ENCODE measurements at regions not wholly inside any gene's neighbourhood (a gene's known extent, or its start where the extent isn't known, plus 50 kb on each side); places are given as distances from the start of the nearest gene placed in this dataset.

GRCh38 chr6:113203715-113204110 is 653.4 kb upstream of the MARCKS start:
- no peak for DNase-seq (ENCODE audit: low read depth in 2 of 2)
- no peak overlapping the region for H3K4me3 ChIP-seq (replicated peaks in 1 of 2; ENCODE audit: low read depth in 2 of 2, low read length in 2 of 2)
- no peak for TF ChIP-seq CTCF (IDR thresholded peaks at IDR 0.05; ENCODE audit: low read depth, low read length)

GRCh38 chr6:113205553-113205952 is 651.6 kb upstream of the MARCKS start:
- no peak for TF ChIP-seq CTCF (IDR thresholded peaks at IDR 0.05; ENCODE audit: low read depth, low read length)
- H3K4me3 ChIP-seq (replicated peaks in 1 of 2; ENCODE audit: low read depth in 2 of 2, low read length in 2 of 2) = no peak overlapping the region
- no peak for DNase-seq (ENCODE audit: low read depth in 2 of 2)

- TF ChIP-seq CTCF (IDR thresholded peaks at IDR 0.05; ENCODE audit: low read depth, low read length) = no peak
- DNase-seq (ENCODE audit: low read depth in 2 of 2) = peak in 1 of 2 donors; percentile 19
Observed at GRCh38 chr6:113208726-113209125, 648.4 kb upstream of the MARCKS start.

GRCh38 chr6:113209315-113209714 is 647.8 kb upstream of the MARCKS start:
- H3K4me3 ChIP-seq (replicated peaks in 1 of 2; ENCODE audit: low read depth in 2 of 2, low read length in 2 of 2) = no peak overlapping the region
- DNase-seq (ENCODE audit: low read depth in 2 of 2) = no peak
- TF ChIP-seq CTCF (IDR thresholded peaks at IDR 0.05; ENCODE audit: low read depth, low read length) = no peak

More at GRCh38 chr6:113208726-113209125, 648.4 kb upstream of the MARCKS start:
- H3K4me3 ChIP-seq (replicated peaks in 1 of 2; ENCODE audit: low read depth in 2 of 2, low read length in 2 of 2) = no peak overlapping the region

- no peak for TF ChIP-seq CTCF (IDR thresholded peaks at IDR 0.05; ENCODE audit: low read depth, low read length)
- no peak for DNase-seq (ENCODE audit: low read depth in 2 of 2)
- no peak overlapping the region for H3K4me3 ChIP-seq (replicated peaks in 1 of 2; ENCODE audit: low read depth in 2 of 2, low read length in 2 of 2)
Observed at GRCh38 chr6:113211170-113211569, 646.0 kb upstream of the MARCKS start.

GRCh38 chr6:113219783-113220182 is 637.4 kb upstream of the MARCKS start:
- no peak overlapping the region for H3K4me3 ChIP-seq (replicated peaks in 1 of 2; ENCODE audit: low read depth in 2 of 2, low read length in 2 of 2)
- no peak for DNase-seq (ENCODE audit: low read depth in 2 of 2)
- TF ChIP-seq CTCF (IDR thresholded peaks at IDR 0.05; ENCODE audit: low read depth, low read length) = no peak

GRCh38 chr6:113220832-113221231 is 636.3 kb upstream of the MARCKS start:
- no peak overlapping the region for H3K4me3 ChIP-seq (replicated peaks in 1 of 2; ENCODE audit: low read depth in 2 of 2, low read length in 2 of 2)
- no peak for DNase-seq (ENCODE audit: low read depth in 2 of 2)
- no peak for TF ChIP-seq CTCF (IDR thresholded peaks at IDR 0.05; ENCODE audit: low read depth, low read length)

Measured in cardiac fibroblast (primary cell).